Stimulated activated CD4-positive, alpha-beta T cell treated with anti-CD3 and anti-CD28 coated beads, Interleukin-4, amount 100 ng/mL, for 48 hours (primary cell): ENCODE measurements at regions not wholly inside any gene's neighbourhood (a gene's known extent, or its start where the extent isn't known, plus 50 kb on each side); places are given as distances from the start of the nearest gene placed in this dataset.

ENCODE experiments used
- DNase-seq, 2 donors: peaks; one replicate each; pipeline ENCODE4 v3.0.0-alpha.2; 2020; ENCODE audit warnings: low read depth in 2 of 2

DNA sequence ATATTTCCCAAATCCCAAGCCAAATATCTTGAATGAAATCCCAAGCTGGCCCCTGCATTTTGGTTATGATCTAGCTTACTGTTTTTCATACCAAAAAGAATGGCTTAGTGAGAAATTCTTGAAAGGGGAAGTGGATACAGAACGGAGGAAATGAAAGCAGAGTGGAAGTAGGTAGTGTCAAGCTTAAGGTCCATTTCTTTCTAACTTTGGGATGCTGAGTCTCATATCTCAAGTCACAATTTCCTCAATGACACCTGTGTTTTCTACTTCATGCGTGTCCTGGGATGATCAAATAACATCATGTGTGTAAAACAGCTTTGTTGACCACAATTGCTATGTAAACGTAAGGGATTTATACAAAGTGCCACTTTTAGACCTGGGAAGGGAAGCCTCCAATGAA lies 238.8 kb upstream of the SLC35B3 start:
- no peak for DNase-seq

DNA sequence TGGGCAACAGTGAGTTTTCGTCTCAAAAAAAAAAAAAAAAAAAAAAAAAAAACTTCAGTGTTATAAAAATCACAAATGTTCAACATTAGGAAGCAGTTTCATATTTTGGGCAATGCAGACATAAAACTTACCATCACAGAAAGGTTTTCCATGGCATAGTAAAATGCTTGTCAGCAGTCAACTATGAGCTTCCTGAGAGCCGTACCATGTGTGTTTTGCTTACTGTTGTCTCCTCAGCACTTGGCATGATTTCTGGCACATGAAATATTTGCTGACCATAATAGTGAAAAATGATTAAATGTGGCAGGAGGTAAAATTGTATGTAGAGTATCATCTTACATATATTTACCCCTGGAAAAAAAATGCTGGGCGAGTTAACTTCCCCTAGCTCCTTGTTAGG lies 237.5 kb upstream of the SLC35B3 start:
- DNase-seq, result no peak

DNA sequence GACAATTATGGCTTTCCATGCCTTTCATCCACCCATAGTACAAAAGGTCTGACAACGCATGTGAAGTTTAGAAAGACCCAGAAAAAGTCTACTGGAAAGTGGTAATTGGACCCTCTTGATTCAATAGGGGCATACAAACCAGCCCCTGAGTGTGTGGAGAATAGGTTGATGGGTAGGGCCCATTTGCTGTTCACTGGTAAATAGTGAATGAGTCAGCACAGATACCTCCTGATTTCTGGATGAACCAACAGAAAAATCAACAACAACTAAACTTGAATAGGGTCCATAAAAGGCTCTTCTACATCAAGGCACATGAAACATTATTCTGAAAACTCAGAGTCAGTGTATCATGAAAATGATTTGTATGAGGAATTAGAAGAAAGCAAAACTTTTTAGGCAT lies 235.4 kb upstream of the SLC35B3 start:
- DNase-seq, result no peak

DNA sequence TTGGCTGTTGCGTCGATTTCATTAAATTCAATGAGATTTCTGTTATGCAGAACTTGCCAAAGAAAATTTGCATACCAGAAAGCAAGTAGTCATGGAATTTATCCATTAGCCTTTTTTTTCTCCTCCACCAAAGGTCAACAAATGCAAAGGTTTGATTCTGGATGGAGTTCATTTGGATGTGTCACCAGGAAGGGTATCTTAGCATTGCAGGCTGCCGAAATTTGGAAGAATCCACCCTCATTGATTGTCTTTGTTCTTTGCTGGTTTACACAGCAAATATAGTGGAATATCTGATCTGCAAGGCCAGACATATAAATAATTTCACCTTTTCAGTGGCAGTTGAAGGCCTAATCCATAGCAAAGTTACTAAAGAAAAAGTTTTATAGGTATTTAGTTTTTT lies 229.4 kb upstream of the SLC35B3 start:
- no peak for DNase-seq

DNA sequence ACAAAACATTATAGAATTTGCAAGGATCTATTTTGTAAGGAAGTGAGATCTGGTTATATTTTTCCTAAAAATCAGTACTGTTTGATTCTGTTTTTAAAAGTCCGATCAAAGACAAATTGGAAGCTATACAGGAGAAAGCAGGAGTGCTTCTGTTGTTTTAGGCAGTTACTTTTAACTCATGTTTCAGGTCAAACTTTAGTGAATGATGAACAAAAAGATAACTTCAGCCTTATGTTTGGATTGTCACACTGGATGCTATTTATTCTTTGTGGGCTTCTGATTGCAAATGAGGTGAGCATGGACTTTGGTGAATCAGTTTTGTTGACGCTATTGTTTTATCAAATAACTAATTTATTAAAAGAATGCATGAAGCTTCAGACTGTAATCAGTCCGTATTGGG lies 228.7 kb upstream of the SLC35B3 start:
- DNase-seq, result no peak

DNA sequence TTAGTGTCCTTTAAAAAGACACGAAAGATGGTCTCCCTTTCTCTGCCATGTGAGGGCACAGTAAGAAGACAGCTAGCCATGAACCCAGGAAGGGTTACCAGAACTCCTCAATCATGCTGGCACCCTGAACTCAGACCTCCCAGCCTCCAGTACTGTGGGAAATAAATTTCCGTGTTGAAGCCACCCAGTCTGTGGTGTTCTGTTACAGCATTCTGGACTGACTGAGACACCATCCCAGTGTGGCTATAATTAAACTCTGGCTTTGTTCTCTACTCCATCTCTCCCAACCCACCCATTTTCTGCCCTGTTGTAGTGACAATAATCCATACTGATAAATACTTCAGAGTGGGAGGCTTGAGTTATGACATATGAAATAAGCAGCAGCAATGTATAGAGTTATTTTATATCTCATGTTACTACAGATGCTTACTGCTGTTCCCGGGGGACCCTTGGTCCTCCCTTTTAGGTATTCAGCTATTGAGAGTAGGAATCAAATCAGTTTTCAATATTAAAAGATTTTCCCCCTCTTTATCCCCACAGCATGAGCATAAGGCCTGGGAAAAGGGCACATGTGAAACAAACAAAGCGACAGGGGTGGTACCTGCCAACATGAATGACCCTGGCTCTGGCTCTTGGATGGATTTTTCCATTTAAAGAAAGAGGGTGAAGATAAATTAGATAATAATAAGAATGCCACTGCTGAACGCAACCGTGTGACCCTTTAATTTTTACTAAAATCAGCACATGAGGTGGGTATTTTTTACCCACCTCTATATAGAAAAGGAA lies 224.3 kb upstream of the SLC35B3 start:
- no peak for DNase-seq

DNA sequence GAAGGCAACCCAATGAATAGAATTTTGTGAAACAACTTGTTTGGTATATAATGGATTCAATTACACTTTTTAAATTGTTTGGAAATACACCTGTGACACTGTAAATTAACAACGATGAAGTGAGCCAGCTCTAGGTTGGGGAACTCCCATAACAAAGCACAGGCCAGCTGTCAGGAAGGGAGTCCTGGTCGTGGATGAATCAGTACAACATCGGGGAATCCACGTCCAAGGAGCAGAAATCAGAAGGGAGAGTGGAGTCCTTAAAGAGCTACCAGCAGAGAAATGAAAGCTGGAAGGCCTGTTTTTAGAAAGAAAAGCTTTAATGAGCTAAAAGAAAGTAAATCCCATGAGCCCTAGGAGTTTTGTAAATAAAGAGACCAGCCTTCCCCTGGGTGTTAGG lies 223.1 kb upstream of the SLC35B3 start:
- DNase-seq, result no peak

DNA sequence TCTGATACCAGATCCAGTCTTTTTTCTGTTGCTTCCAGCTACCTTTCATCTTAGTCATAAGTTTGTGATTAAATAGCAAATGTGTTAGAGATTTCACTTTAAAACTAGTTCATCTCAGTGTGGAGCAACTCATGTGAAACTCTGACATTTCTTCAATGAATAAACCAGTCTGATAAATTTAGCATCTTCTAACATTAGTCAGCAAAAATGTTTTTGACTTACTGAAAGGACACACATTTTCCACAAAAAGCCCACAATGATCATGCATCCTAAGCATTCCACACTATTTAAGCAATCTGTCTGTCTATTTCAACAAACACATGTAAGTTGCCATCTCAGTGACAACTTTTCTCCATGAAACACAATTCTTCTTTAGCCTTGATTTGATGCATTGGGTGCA lies 222.2 kb upstream of the SLC35B3 start:
- DNase-seq, result no peak

DNA sequence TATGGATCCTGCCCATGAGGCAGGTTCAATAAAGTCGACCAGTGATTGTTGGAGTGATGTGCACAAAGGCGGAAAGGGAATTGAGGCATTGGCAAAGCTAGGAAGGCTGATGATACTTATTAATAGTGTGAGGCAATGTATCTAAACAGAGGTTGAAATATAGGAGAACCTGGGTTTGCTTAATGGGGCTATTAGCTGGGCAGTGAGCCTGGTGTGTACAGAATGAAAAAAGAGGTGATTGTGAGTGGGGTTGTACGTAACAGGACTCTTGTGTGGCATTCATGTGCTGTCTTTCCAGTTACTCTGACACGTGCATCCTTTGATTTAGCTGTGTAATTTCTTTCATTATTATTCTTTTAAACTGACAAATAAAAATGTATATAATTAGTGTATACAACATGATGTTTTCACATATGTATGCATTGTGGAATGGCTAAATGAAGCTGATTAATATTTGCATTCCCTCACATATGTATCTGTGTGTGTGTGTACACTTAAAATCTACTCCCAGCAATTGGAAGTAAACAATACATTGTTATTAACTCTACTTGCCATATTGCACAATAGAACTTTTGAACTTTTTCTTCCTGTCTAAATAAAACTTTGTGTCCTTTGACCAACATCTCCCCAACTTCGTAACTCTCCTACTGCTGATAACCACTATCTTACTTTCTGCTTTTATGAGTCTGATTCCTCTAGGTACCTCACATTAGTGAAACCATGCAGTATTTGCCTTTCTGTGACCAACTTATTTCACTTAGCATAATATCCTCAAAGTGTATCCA lies 220.5 kb upstream of the SLC35B3 start:
- DNase-seq, result no peak

DNA sequence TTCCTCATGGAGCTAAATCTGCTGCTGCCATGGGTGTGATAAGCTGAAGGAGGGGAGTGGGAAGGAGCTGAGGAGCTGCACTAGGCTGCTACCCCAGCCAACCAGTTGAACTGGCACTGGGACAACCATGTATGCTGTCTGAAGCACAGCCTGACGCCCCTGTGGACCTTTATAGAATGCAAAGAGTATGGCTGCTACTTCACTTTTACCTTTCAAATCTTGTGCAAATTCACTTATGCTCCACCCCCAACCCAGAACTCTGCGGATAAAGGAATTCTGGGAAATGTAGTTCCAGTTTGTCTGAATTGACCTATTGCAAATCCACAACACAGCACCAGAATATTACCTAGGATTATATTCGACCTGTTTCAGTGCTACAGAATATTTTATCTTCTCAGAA lies 217.4 kb upstream of the SLC35B3 start:
- DNase-seq, result no peak

DNA sequence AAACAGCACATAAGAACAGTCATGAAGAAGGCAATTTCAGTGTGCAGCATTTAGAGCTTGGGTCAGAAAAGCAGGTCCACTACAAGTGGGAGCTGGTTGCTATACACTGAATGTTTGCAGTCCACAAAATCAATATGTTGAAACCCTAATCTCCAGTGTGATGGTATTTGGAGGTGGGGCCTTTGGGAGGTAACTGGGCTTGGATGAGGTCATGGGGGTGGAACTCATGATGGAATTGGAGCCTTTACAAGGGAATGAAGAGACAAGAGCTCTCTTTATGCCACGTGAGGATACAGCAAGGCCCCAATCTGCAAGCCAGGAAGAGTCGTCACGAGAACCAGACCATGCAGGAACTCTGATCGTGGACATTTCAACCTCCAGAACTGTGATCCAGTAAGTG lies 216.7 kb upstream of the SLC35B3 start:
- DNase-seq, result no peak

DNA sequence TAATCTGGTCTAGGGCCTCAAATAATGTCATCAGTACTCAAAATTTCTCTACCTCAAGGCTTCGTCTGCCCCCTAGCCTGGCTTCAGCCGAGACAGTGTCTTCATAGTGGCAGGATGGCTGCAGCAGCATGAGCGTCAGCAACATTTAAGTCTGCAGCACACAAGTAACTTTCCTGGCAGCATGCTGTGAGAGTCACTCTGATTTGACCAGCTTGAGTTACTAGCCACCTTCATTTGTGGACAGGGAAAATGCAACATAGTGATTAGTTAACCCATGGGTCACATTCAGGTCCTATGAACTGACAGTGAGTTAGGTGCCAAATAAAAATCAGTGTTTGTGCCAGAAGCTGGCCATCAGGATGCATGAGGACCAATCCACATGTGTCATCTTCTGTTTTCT lies 209.9 kb upstream of the SLC35B3 start:
- DNase-seq, result no peak

DNA sequence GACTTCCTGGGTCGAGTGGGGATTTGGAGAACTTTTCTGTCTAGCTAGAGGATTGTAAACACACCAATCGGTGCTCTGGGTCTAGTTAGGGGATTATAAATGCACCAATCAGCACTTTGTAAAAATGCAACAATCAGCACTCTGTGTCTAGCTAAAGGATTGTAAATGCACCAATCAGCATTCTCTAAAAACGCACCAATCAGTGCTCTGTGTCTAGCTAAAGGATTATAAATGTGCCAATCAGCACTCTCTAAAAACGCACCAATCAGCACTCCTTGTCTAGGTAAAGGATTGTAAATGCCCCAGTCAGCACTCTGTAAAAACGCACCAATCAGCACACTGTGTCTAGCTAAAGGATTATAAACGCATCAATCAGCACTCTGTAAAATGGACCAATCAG lies 209.0 kb upstream of the SLC35B3 start:
- DNase-seq, result no peak

DNA sequence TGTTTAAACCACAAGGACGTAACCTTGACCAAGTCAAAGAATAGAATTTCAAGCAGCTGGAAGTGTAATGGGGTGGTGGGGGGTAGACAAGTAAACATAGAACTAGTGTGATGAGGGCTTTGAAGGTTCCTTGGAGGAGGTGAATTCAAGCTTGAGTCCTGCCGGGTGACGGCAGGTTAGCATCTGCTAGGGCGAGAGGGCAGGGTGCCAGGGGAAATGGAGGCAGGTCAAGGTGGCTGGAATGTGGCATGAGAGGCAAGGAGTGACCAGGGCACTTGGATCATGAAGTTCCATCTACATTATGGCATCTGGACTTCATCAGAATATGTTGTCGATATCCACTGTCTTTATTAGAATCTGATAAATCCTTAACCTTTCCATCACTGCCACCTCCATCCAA lies 207.5 kb upstream of the SLC35B3 start:
- DNase-seq, result no peak

DNA sequence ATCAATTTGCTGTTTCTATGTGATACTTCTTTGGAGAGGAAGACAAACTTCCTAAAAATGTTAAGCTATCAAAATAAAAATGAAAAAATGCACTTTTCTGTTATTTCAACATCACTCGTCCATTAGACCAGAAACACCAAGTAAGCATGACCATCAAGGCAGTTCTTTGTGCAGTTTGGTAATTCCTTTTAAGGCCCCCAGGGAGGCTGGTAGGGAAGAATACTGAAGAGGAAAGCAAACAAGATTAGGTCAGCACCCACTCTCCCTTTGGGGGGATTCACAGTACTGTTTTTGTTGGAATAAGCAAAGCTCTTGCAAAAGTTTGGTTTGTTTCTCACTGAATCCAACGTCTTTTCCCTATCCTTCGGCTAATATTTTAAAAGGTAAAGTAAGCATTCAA lies 206.8 kb upstream of the SLC35B3 start:
- DNase-seq, result no peak

DNA sequence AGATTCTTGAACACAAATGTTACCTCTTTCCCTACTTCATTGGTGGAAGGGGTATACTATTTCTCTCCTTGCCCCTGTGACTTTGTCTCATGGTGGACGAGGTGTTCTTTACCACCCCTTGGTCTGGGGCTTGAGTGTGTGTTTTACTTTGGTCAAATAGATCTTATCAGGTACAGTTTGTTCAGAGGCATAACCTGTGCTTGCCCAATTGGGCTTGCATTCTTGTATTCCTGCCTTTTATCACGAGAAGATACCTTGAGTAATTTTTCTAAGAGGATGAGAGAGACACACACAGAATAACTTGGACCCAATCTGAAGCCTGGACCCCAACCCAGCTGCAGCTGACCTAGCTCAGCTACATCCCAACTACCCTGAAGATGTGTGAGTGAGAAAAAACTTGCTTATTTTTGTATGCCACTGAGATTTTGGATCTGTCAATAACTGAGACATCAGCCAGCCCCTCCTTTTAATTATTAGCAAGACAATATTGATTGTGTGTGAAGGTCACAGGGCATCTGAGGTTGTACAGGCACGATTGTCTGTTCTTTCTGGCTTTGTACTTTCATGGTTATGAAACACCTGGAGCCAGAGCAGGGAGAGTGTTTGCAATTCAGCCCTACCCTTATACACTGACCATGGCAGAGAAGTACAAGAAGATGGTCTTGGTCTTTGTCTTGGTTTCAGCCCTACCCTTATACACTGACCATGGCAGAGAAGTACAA lies 204.7 kb upstream of the SLC35B3 start:
- DNase-seq, result no peak

DNA sequence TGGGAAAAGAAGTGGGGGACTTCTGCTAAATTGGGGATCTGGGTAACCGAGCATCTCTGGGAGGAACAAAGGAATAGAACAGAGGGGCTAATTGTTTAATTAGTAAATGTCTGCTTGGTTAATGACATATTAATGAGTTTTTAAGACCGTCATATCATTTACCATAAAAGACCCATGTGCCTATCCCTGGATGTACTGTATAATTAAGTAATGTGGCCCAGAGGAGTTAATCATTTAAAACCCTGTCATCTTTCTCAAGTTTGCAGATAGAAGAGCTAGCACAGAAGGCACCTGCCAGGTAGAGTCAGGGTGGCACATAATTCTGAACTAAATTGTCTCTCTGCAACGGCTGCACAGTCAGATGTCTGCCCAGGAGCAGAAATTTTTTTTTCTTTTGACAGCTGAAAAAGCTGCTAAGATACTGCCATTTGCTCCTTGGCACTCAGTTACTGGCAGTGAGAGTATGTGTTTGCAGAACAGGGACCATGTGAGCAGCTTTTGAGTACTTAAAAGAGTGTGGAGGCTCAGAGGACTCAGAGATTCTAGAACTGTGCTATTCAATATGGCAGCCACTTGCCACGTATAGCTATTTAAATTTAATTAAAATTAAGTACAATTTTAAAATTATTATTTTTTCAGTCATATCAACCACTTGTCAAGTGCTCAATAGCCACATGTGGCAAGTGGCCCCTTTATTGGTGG lies 202.7 kb upstream of the SLC35B3 start:
- DNase-seq, result no peak

DNA sequence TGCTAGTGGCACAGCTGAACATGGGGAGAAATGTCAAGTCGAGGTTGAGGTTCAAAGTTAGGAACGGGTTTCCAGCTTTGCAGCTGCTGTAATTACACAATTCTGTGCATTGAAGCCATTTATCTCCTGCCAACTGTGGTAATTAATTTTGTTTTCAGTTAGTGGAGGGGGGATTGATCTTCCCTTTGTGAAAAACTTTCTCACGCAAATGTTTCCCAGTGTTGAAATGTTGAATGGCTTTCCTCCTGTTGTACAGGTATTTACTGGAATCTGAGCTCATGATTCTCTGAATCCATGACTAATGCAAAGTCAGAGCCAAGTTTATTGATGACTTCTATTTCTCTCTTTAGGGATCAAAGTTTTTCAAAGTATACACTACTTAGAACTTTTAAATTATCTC lies 198.4 kb upstream of the SLC35B3 start:
- no peak for DNase-seq

DNA sequence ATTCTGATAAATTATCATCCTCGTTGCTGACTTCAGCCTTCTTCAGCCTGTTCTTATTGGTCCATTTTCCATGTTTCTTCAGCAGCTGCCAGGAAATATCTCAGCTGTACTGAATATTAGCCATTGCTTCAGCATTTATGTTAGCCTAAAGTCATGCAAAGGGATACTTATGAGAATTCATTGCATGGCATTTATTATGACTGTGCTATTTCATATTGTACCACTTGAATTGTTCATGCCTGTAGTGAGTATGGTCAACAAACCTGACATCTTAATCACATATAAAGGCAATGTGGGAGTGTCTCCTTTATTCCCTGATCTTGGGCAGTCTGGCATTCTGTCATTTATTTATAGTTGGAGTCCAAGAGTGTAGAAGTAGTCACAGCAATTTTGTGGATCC lies 193.4 kb upstream of the SLC35B3 start:
- DNase-seq, result no peak

DNA sequence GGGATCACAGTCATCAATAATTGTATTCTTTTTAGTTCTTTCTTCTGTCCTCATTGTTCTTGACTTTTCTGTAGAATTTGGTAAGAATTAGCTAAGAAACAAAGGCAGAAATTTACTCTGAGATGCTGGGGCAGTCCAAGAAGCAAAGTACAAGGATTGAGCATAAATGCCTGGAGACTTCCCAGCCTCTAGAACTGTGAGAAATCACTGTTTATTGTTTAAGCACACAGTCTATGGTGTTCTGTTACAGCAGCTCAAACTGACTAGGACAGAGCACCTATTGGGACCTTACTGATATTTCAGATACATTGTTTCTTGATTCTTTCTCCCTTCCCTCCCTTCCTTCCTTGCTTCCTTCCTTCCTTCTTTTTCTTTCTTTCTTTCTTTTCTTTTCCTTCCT lies 192.7 kb upstream of the SLC35B3 start:
- no peak for DNase-seq

DNA sequence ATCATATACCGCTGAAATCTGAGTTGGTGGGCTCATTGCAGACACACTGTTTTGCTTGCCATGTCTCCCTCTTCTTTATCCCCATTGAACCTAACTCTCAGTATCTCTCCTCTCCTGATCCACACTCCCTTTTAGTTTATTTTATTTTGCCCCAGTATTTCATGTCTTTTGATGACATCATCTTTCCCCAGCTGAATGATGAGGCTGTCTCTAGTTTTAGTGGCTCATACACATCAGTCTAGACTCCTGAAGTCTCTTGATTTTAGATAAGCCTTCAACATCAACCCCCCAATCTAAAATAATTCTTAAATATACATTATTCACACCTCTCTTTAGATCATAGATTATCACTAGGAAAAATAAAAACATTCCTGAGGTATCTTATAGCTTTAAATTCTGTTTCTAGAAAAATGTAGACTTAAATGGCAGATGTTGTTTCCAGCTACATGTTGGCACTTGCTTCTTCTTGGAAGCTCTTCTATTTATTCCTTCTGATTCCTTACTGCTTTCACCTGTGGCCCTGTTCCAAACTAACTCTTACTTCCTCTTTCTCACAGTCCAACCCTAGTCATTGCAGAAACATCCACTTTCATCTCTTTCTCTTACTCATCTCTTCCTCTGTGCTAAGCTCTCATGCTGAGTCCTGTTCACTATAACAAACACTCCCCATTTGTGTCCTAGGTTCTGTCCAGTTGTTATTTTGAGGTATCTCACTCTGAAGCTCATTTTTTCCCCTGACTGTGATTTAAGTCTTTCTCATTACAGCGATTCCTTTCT lies 191.9 kb upstream of the SLC35B3 start:
- DNase-seq, result no peak
